ENCODE measurements at regions not wholly inside any gene's neighbourhood (a gene's known extent, or its start where the extent isn't known, plus 50 kb on each side); places are given as distances from the start of the nearest gene placed in this dataset.

GRCh38 chr2:183465048-183465447 lies 340.8 kb downstream of the NUP35 start:
- no peaks in the 10 kb centered on the region for H3K79me2 ChIP-seq (ENCODE audit: control insufficient read depth, insufficient read depth, low read length)
- no peaks in the 10 kb centered on the region for H3K9me3 ChIP-seq (replicated peaks; ENCODE audit: control insufficient read depth, insufficient read depth, low read length)
- H3K36me3 ChIP-seq (ENCODE audit: control insufficient read depth in 2 of 2, extremely low read depth in 1 of 2, insufficient read depth in 2 of 2, low read length in 2 of 2) = no peaks in the 10 kb centered on the region
- no peak overlapping the region for H3K27ac ChIP-seq (ENCODE audit: insufficient read depth, low read depth, low read length)
- no peak overlapping the region for H2AFZ ChIP-seq (ENCODE audit: low read depth, low read length)
- H3K4me1 ChIP-seq (ENCODE audit: control insufficient read depth, extremely low read depth, insufficient read depth, low read length) = no peaks in the 10 kb centered on the region
- FAIRE-seq (no peak), DNase-seq (ENCODE audit: low read depth, low spot score) (no peak)
- no peak overlapping the region for H3K9ac ChIP-seq (replicated peaks; ENCODE audit: extremely low read depth, insufficient read depth, low read length)
- H3K4me3 ChIP-seq (replicated peaks in 1 of 3; ENCODE audit: insufficient read depth in 1 of 3, low read depth in 1 of 3, low read length in 3 of 3) = no peak overlapping the region
- dilution Hi-C loops (cut with MboI; ENCODE audit: extremely low pct_ligation_motif_present, low sequenced_read_pairs) (no loop called here), intact Hi-C loops (cut with micrococcal nuclease) (loop anchor here (5.0 kb wide), 1 partner anchor 223 kb away; no protein-coding TSS in a partner anchor)
- H3K4me2 ChIP-seq (ENCODE audit: insufficient read depth, low read length) = no peak overlapping the region
- BruUV-seq (replicated peaks) = no TSS peak
- H3K27me3 ChIP-seq (ENCODE audit: control insufficient read depth in 2 of 2, insufficient read depth in 2 of 2, low read length in 2 of 2) = no peaks in the 10 kb centered on the region
- POLR2A ChIA-PET = no interaction called here
- no peak for TF ChIP-seq MYC (IDR thresholded peaks at IDR 0.05; ENCODE audit: low read depth, low read length)
- TF ChIP-seq MAX (IDR thresholded peaks at IDR 0.05; ENCODE audit: insufficient read depth, insufficient read length) = no peak
- no peak for TF ChIP-seq POLR2AphosphoS5 (IDR thresholded peaks at IDR 0.05; ENCODE audit: insufficient read depth, low read depth, low read length)
- H3K9me1 ChIP-seq (replicated peaks; ENCODE audit: control insufficient read depth, extremely low read depth, insufficient read depth, low read length) = no peaks in the 10 kb centered on the region
- no peaks in the 10 kb centered on the region for H4K20me1 ChIP-seq (replicated peaks; ENCODE audit: control insufficient read depth, extremely low read depth, insufficient read depth, low read length)
- CTCF ChIA-PET = no interaction called here

GRCh38 chr2:183474912-183475695 lies 350.9 kb downstream of the NUP35 start:
- TF ChIP-seq MAX (IDR thresholded peaks at IDR 0.05; ENCODE audit: insufficient read depth, insufficient read length) (no peak), POLR2AphosphoS5 (IDR thresholded peaks at IDR 0.05; ENCODE audit: insufficient read depth, low read depth, low read length) (no peak), CTCF (IDR thresholded peaks at IDR 0.05; ENCODE audit: extremely low read depth in 1 of 2, insufficient read depth in 1 of 2, low read depth in 1 of 2, low read length in 2 of 2) (no peak)
- H3K4me2 ChIP-seq (ENCODE audit: insufficient read depth, low read length) = no peak overlapping the region
- no TSS peak for BruUV-seq (replicated peaks)
- ChIA-PET POLR2A (no interaction called here), CTCF (no interaction called here)
- FAIRE-seq (no peak), DNase-seq (ENCODE audit: low read depth, low spot score) (no peak)
- no peak overlapping the region for H3K27ac ChIP-seq (ENCODE audit: insufficient read depth, low read depth, low read length)
- no peaks in the 10 kb centered on the region for H3K79me2 ChIP-seq (ENCODE audit: control insufficient read depth, insufficient read depth, low read length)
- H3K4me1 ChIP-seq (ENCODE audit: control insufficient read depth, extremely low read depth, insufficient read depth, low read length) = no peaks in the 10 kb centered on the region
- dilution Hi-C loops (cut with MboI; ENCODE audit: extremely low pct_ligation_motif_present, low sequenced_read_pairs) (no loop called here), intact Hi-C loops (cut with micrococcal nuclease) (no loop called here)
- no peaks in the 10 kb centered on the region for H3K36me3 ChIP-seq (ENCODE audit: control insufficient read depth in 2 of 2, extremely low read depth in 1 of 2, insufficient read depth in 2 of 2, low read length in 2 of 2)
- no peaks in the 10 kb centered on the region for H3K9me3 ChIP-seq (replicated peaks; ENCODE audit: control insufficient read depth, insufficient read depth, low read length)
- no peak overlapping the region for H3K9ac ChIP-seq (replicated peaks; ENCODE audit: extremely low read depth, insufficient read depth, low read length)
- no peaks in the 10 kb centered on the region for H3K9me1 ChIP-seq (replicated peaks; ENCODE audit: control insufficient read depth, extremely low read depth, insufficient read depth, low read length)
- H2AFZ ChIP-seq (ENCODE audit: low read depth, low read length) = no peak overlapping the region
- no peaks in the 10 kb centered on the region for H3K27me3 ChIP-seq (ENCODE audit: control insufficient read depth in 2 of 2, insufficient read depth in 2 of 2, low read length in 2 of 2)
- H3K4me3 ChIP-seq (replicated peaks in 1 of 3; ENCODE audit: insufficient read depth in 1 of 3, low read depth in 1 of 3, low read length in 3 of 3) = no peak overlapping the region
- no peaks in the 10 kb centered on the region for H4K20me1 ChIP-seq (replicated peaks; ENCODE audit: control insufficient read depth, extremely low read depth, insufficient read depth, low read length)

Data from endothelial cell of umbilical vein (primary cell).